Chondrocyte (in vitro differentiated cells): ENCODE measurements at regions not wholly inside any gene's neighbourhood (a gene's known extent, or its start where the extent isn't known, plus 50 kb on each side); places are given as distances from the start of the nearest gene placed in this dataset.

Experiments
- DNase-seq: peaks from one replicate; pipeline ENCODE4 v3.0.0; 2021; ENCODE audit warnings: mixed read lengths, low spot score
- H3K27ac Mint-ChIP-seq: one replicate; pipeline ENCODE4 v1.8.0; 2021; ENCODE audit warnings: mild to moderate bottlenecking, moderate library complexity, mixed read lengths; ENCODE audit not compliant: unreplicated experiment
- H3K27me3 Mint-ChIP-seq: 2 replicates; pipeline ENCODE4 v1.8.0; 2021; ENCODE audit warnings: low read depth, mixed read lengths
- H3K36me3 Mint-ChIP-seq: 2 replicates; pipeline ENCODE4 v1.8.0; 2021; ENCODE audit warnings: low read depth, mixed read lengths
- H3K4me1 Mint-ChIP-seq: 2 replicates; pipeline ENCODE4 v1.8.0; 2021; ENCODE audit warnings: low read depth, mild to moderate bottlenecking, mixed read lengths
- H3K4me3 Mint-ChIP-seq: one replicate; pipeline ENCODE4 v1.8.0; 2021; ENCODE audit warnings: mild to moderate bottlenecking, moderate library complexity, mixed read lengths; ENCODE audit not compliant: unreplicated experiment
- H3K9me3 Mint-ChIP-seq: 2 replicates; pipeline ENCODE4 v1.8.0; 2021; ENCODE audit warnings: low read depth, mixed read lengths
- CTCF ChIP-seq: fragments of 200-600 bp; sonication (generic); IDR thresholded peaks from 2 replicates; pipeline ENCODE4 v1.5.0; 2021; ENCODE audit warnings: antibody characterized with exemption, mild to moderate bottlenecking, moderate library complexity

DNA sequence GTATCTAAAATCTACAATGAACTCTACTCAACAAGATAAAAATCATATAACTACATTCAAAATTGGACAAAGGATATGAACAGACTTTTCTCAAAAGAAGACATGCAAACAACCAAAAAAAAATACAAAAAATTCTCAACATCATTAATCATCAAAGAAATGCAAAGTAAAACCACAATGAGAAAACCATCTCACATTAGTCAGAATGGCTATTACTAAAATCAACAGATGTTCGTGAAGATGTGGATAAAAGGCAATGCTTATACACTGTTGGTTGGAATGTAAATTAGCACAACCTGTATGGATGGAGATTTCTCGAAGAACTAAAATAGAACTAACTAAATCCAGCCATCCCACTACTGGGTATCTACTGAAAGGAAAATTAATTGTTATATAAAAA, 1080.8 kb downstream of the AMY1C start:
- Mint-ChIP-seq H3K27me3 (no peaks in the 10 kb centered on the region), H3K4me1 (peaks cover 14% of the 10 kb centered on the region), H3K36me3 (peaks cover 5% of the 10 kb centered on the region), H3K9me3 (peaks cover 12% of the 10 kb centered on the region), H3K27ac (no peak overlapping the region), H3K4me3 (no peak overlapping the region)
- TF ChIP-seq CTCF: no peak
- no peak for DNase-seq

DNA sequence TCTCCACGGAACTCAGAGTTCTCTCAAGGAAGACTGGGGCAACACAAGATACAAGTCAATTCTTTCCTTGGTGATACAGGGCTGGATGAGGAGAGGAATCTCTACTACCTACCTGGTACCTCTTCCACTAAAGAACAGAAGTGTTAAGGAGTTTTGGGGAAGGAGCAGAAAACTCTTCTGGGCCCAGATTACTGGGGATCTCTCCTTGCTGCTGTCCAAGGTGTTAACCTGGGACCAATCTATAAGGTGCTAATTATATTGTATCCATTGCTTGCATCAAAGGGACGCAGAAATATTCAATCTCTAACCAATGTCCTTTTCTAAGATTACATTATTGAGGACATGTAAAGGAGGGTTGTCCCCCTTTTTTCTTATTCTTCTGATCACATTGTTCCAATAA, 1102.5 kb downstream of the AMY1C start:
- Mint-ChIP-seq H3K27me3 (no peaks in the 10 kb centered on the region), H3K4me3 (no peak overlapping the region), H3K36me3 (no peaks in the 10 kb centered on the region), H3K9me3 (no peaks in the 10 kb centered on the region), H3K4me1 (no peaks in the 10 kb centered on the region), H3K27ac (no peak overlapping the region)
- no peak for TF ChIP-seq CTCF
- DNase-seq: no peak

GRCh38 chr1:104853276-104853675, 1103.6 kb downstream of the AMY1C start:
- Mint-ChIP-seq H3K9me3 (no peaks in the 10 kb centered on the region), H3K36me3 (peaks cover 2% of the 10 kb centered on the region), H3K27ac (no peak overlapping the region), H3K4me1 (no peaks in the 10 kb centered on the region), H3K4me3 (no peak overlapping the region), H3K27me3 (no peaks in the 10 kb centered on the region)
- no peak for DNase-seq
- no peak for TF ChIP-seq CTCF

- Mint-ChIP-seq H3K9me3 (peaks cover 3% of the 10 kb centered on the region), H3K27ac (no peak overlapping the region), H3K27me3 (no peaks in the 10 kb centered on the region), H3K4me3 (no peak overlapping the region), H3K4me1 (no peaks in the 10 kb centered on the region), H3K36me3 (peaks cover 2% of the 10 kb centered on the region)
- DNase-seq: no peak
- no peak for TF ChIP-seq CTCF
Observed at GRCh38 chr1:104854529-104854928, 1104.8 kb downstream of the AMY1C start.

GRCh38 chr1:104855550-104855949, 1105.9 kb downstream of the AMY1C start:
- peaks cover 4% of the 10 kb centered on the region for H3K9me3 Mint-ChIP-seq
- no peak for TF ChIP-seq CTCF
- peaks cover 2% of the 10 kb centered on the region for H3K36me3 Mint-ChIP-seq
- DNase-seq: no peak
- H3K27me3 Mint-ChIP-seq: no peaks in the 10 kb centered on the region
- no peak overlapping the region for H3K4me3 Mint-ChIP-seq
- H3K27ac Mint-ChIP-seq: no peak overlapping the region
- no peaks in the 10 kb centered on the region for H3K4me1 Mint-ChIP-seq
